HEK293 (cell line): ENCODE measurements at regions not wholly inside any gene's neighbourhood (a gene's known extent, or its start where the extent isn't known, plus 50 kb on each side); places are given as distances from the start of the nearest gene placed in this dataset.

Source experiments
- KLF16 ChIP-seq: fragments of 450-650 bp; formaldehyde crosslinking; IDR thresholded peaks from 2 replicates; pipeline ENCODE4 v1.5.1; 2017; ENCODE audit warnings: missing biosample characterization, missing genetic modification characterization
- SP2 ChIP-seq: fragments of 450-650 bp; formaldehyde crosslinking; IDR thresholded peaks from 2 replicates; pipeline ENCODE4 v1.5.1; 2016; ENCODE audit warnings: missing biosample characterization, missing genetic modification characterization
- YY1 ChIP-seq: fragments of 450-650 bp; formaldehyde crosslinking; IDR thresholded peaks from 2 replicates; pipeline ENCODE4 v1.5.1; 2018; ENCODE audit warnings: missing biosample characterization, missing genetic modification characterization
- ZBTB17 ChIP-seq: fragments of 450-650 bp; formaldehyde crosslinking; IDR thresholded peaks from 2 replicates; pipeline ENCODE4 v1.5.1; 2016; ENCODE audit warnings: missing biosample characterization, missing genetic modification characterization
- ZNF302 ChIP-seq: fragments of 450-650 bp; formaldehyde crosslinking; IDR thresholded peaks from 2 replicates; pipeline ENCODE4 v1.5.1; 2016; ENCODE audit warnings: missing biosample characterization, missing genetic modification characterization, low read depth
- ZNF394 ChIP-seq: fragments of 450-650 bp; formaldehyde crosslinking; IDR thresholded peaks from 2 replicates; pipeline ENCODE4 v1.5.1; 2016; ENCODE audit warnings: missing biosample characterization, missing genetic modification characterization, mild to moderate bottlenecking, moderate library complexity, borderline replicate concordance
- ZNF76 ChIP-seq: fragments of 450-650 bp; formaldehyde crosslinking; IDR thresholded peaks from 2 replicates; pipeline ENCODE4; 2016; ENCODE audit warnings: low read depth, missing biosample characterization, missing genetic modification characterization, borderline replicate concordance
- TF ChIP-seq, protein P1 (sequence below): fragments of 450-650 bp; formaldehyde crosslinking; IDR thresholded peaks from 2 replicates; pipeline ENCODE4 v1.5.1; 2016; ENCODE audit warnings: missing biosample characterization, missing genetic modification characterization

DNA sequence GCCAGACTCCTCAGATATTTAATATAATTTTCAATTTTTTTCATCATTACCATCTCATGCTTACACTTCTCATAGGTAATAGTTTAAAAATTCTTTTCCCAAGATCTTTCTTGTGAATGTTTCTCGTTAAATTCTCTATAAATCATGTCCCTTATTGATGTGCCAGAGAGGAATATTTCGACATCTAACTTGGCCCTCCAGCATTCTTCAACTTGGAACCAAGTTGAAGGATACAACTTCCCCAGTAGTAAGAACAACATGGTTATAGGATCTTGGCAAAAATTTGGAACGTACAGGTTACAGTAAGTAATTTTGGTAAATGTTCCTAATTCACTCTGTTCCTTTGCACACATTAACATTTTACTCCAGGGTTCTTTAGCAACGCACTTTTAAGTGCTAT, 731.8 kb downstream of the CDH11 start:
- TF ChIP-seq ZBTB17 (tag by site-specific recombination): no peak
- no peak for TF ChIP-seq ZNF76 (tag by site-specific recombination)
- TF ChIP-seq, protein P1, sequence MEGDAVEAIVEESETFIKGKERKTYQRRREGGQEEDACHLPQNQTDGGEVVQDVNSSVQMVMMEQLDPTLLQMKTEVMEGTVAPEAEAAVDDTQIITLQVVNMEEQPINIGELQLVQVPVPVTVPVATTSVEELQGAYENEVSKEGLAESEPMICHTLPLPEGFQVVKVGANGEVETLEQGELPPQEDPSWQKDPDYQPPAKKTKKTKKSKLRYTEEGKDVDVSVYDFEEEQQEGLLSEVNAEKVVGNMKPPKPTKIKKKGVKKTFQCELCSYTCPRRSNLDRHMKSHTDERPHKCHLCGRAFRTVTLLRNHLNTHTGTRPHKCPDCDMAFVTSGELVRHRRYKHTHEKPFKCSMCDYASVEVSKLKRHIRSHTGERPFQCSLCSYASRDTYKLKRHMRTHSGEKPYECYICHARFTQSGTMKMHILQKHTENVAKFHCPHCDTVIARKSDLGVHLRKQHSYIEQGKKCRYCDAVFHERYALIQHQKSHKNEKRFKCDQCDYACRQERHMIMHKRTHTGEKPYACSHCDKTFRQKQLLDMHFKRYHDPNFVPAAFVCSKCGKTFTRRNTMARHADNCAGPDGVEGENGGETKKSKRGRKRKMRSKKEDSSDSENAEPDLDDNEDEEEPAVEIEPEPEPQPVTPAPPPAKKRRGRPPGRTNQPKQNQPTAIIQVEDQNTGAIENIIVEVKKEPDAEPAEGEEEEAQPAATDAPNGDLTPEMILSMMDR: no peak
- no peak for TF ChIP-seq YY1 (tag by site-specific recombination)
- no peak for TF ChIP-seq ZNF394 (tag by site-specific recombination)
- TF ChIP-seq SP2 (tag by site-specific recombination): no peak
- no peak for TF ChIP-seq ZNF302 (tag by site-specific recombination)
- no peak for TF ChIP-seq KLF16 (tag by site-specific recombination)
